Activated CD8-positive, alpha-beta T cell treated with anti-CD3 and anti-CD28 coated beads, Interleukin-2, amount 10 ng/mL, durations not matched to agents 7 days and 5 days (primary cell): ENCODE measurements at regions not wholly inside any gene's neighbourhood (a gene's known extent, or its start where the extent isn't known, plus 50 kb on each side); places are given as distances from the start of the nearest gene placed in this dataset.
"Not testable (repeated sequence)": the region's sequence is repeated elsewhere in the genome, so short reads cannot be mapped to it uniquely, and the experiment has no call there.

Source experiments
- ATAC-seq: fragments of 150-1000 bp; cut with Tn5 transposase; one replicate; pipeline ENCODE4 v1.10.0; 2021; ENCODE audit warnings: moderate library complexity
- CTCF ChIA-PET: fragments of 350-600 bp; sonication (Branson Sonifier 250); formaldehyde crosslinking; loops from one replicate; lab custom pipeline; 2021; ENCODE audit warnings: antibody characterized with exemption; lab: Charles Lee
- POLR2A ChIA-PET: fragments of 350-600 bp; sonication (Branson Sonifier 250); formaldehyde crosslinking; loops from one replicate; lab custom pipeline; 2021; ENCODE audit warnings: antibody characterized with exemption; lab: Charles Lee
- DNase-seq: peaks from one replicate; pipeline ENCODE4 v3.0.0-alpha.2; 2020
- H3K27ac Mint-ChIP-seq: one replicate; pipeline ENCODE4 v1.8.0; 2021; ENCODE audit warnings: mild to moderate bottlenecking, mixed read lengths
- H3K27me3 Mint-ChIP-seq: one replicate; pipeline ENCODE4 v1.8.0; 2021; ENCODE audit warnings: low read depth, mixed read lengths
- H3K36me3 Mint-ChIP-seq: one replicate; pipeline ENCODE4 v1.8.0; 2021; ENCODE audit warnings: low read depth, mixed read lengths
- H3K4me1 Mint-ChIP-seq: one replicate; pipeline ENCODE4 v1.8.0; 2021; ENCODE audit warnings: low read depth, mixed read lengths
- H3K4me3 Mint-ChIP-seq: one replicate; pipeline ENCODE4 v1.8.0; 2021; ENCODE audit warnings: mild to moderate bottlenecking, mixed read lengths
- H3K9me3 Mint-ChIP-seq: one replicate; pipeline ENCODE4 v1.8.0; 2022; ENCODE audit warnings: mixed read lengths; ENCODE audit not compliant: insufficient read depth

GRCh38 chr12:87198181-87198580 is 831.0 kb downstream of the C12orf50 start:
- DNase-seq, result no peak
- POLR2A ChIA-PET, result no interaction called here
- CTCF ChIA-PET, result no interaction called here
- no peaks in the 10 kb centered on the region for H3K4me1 Mint-ChIP-seq
- ATAC-seq, result no peak
- no peaks in the 10 kb centered on the region for H3K36me3 Mint-ChIP-seq
- no peaks in the 10 kb centered on the region for H3K27me3 Mint-ChIP-seq
- peaks cover 3% of the 10 kb centered on the region for H3K9me3 Mint-ChIP-seq
- H3K4me3 Mint-ChIP-seq, result no peak overlapping the region
- no peak overlapping the region for H3K27ac Mint-ChIP-seq

GRCh38 chr12:87196321-87196720 is 832.9 kb downstream of the C12orf50 start:
- CTCF ChIA-PET, result no interaction called here

GRCh38 chr12:87194389-87194788 is 834.8 kb downstream of the C12orf50 start:
- H3K27ac Mint-ChIP-seq, H3K9me3 Mint-ChIP-seq, H3K4me1 Mint-ChIP-seq, H3K27me3 Mint-ChIP-seq, CTCF ChIA-PET, DNase-seq, H3K36me3 Mint-ChIP-seq, POLR2A ChIA-PET, H3K4me3 Mint-ChIP-seq, ATAC-seq: not testable (repeated sequence)

More at GRCh38 chr12:87196321-87196720, 832.9 kb downstream of the C12orf50 start:
- no peak overlapping the region for H3K27ac Mint-ChIP-seq
- H3K27me3 Mint-ChIP-seq, result no peaks in the 10 kb centered on the region
- POLR2A ChIA-PET, result no interaction called here
- H3K4me1 Mint-ChIP-seq, result no peaks in the 10 kb centered on the region
- no peaks in the 10 kb centered on the region for H3K36me3 Mint-ChIP-seq
- no peak for ATAC-seq
- no peak for DNase-seq
- no peak overlapping the region for H3K4me3 Mint-ChIP-seq
- H3K9me3 Mint-ChIP-seq, result peaks cover 3% of the 10 kb centered on the region

GRCh38 chr12:87185367-87185766 is 843.8 kb downstream of the C12orf50 start:
- no peak for ATAC-seq

GRCh38 chr12:87182696-87183233 is 846.4 kb downstream of the C12orf50 start:
- POLR2A ChIA-PET, result no interaction called here
- H3K4me3 Mint-ChIP-seq, result no peak overlapping the region
- no peak overlapping the region for H3K27ac Mint-ChIP-seq
- H3K9me3 Mint-ChIP-seq, result peaks cover 8% of the 10 kb centered on the region
- CTCF ChIA-PET, result no interaction called here
- H3K4me1 Mint-ChIP-seq, result no peaks in the 10 kb centered on the region
- H3K27me3 Mint-ChIP-seq, result no peaks in the 10 kb centered on the region
- H3K36me3 Mint-ChIP-seq, result no peaks in the 10 kb centered on the region
- no peak for ATAC-seq
- DNase-seq, result no peak

More at GRCh38 chr12:87185367-87185766, 843.8 kb downstream of the C12orf50 start:
- ChIA-PET CTCF (no interaction called here), POLR2A (no interaction called here)
- peaks cover 10% of the 10 kb centered on the region for H3K9me3 Mint-ChIP-seq
- no peaks in the 10 kb centered on the region for H3K27me3 Mint-ChIP-seq
- no peak overlapping the region for H3K4me3 Mint-ChIP-seq
- no peak for DNase-seq
- H3K27ac Mint-ChIP-seq, result no peak overlapping the region
- H3K36me3 Mint-ChIP-seq, result no peaks in the 10 kb centered on the region
- no peaks in the 10 kb centered on the region for H3K4me1 Mint-ChIP-seq

- Mint-ChIP-seq H3K36me3 (no peaks in the 10 kb centered on the region), H3K4me3 (no peak overlapping the region), H3K27me3 (no peaks in the 10 kb centered on the region), H3K9me3 (peaks cover under 1% of the 10 kb centered on the region), H3K27ac (no peak overlapping the region), H3K4me1 (no peaks in the 10 kb centered on the region)
- POLR2A ChIA-PET, result no interaction called here
- ATAC-seq (no peak), DNase-seq (no peak)
- CTCF ChIA-PET, result no interaction called here
Observed at GRCh38 chr12:87171356-87171755, 857.8 kb downstream of the C12orf50 start.

- no peaks in the 10 kb centered on the region for H3K4me1 Mint-ChIP-seq
- no peaks in the 10 kb centered on the region for H3K27me3 Mint-ChIP-seq
- ChIA-PET CTCF (no interaction called here), POLR2A (no interaction called here)
- H3K27ac Mint-ChIP-seq, result no peak overlapping the region
- DNase-seq (no peak), ATAC-seq (no peak)
- H3K36me3 Mint-ChIP-seq, result no peaks in the 10 kb centered on the region
- H3K4me3 Mint-ChIP-seq, result no peak overlapping the region
- peaks cover 4% of the 10 kb centered on the region for H3K9me3 Mint-ChIP-seq
Observed at GRCh38 chr12:87169010-87169409, 860.2 kb downstream of the C12orf50 start.

- Mint-ChIP-seq H3K4me1 (no peaks in the 10 kb centered on the region), H3K4me3 (no peak overlapping the region), H3K27me3 (no peaks in the 10 kb centered on the region), H3K36me3 (no peaks in the 10 kb centered on the region), H3K27ac (no peak overlapping the region), H3K9me3 (peaks cover 8% of the 10 kb centered on the region)
- CTCF ChIA-PET, result no interaction called here
- ATAC-seq (no peak), DNase-seq (no peak)
- POLR2A ChIA-PET, result no interaction called here
Observed at GRCh38 chr12:87165733-87166375, 863.3 kb downstream of the C12orf50 start.

- POLR2A ChIA-PET, result no interaction called here
- Mint-ChIP-seq H3K4me3 (no peak overlapping the region), H3K9me3 (peaks cover 8% of the 10 kb centered on the region), H3K27me3 (no peaks in the 10 kb centered on the region), H3K27ac (no peak overlapping the region), H3K36me3 (no peaks in the 10 kb centered on the region), H3K4me1 (no peaks in the 10 kb centered on the region)
- ATAC-seq (no peak), DNase-seq (no peak)
- CTCF ChIA-PET, result no interaction called here
Observed at GRCh38 chr12:87163122-87163521, 866.1 kb downstream of the C12orf50 start.

GRCh38 chr12:87160848-87161601 is 868.2 kb downstream of the C12orf50 start:
- POLR2A ChIA-PET, result no interaction called here
- H3K4me1 Mint-ChIP-seq, result no peaks in the 10 kb centered on the region
- H3K27me3 Mint-ChIP-seq, result no peaks in the 10 kb centered on the region
- no peaks in the 10 kb centered on the region for H3K36me3 Mint-ChIP-seq
- peaks cover 4% of the 10 kb centered on the region for H3K9me3 Mint-ChIP-seq
- DNase-seq (no peak), ATAC-seq (no peak)
- H3K27ac Mint-ChIP-seq, result no peak overlapping the region
- no peak overlapping the region for H3K4me3 Mint-ChIP-seq
- CTCF ChIA-PET, result no interaction called here

- POLR2A ChIA-PET, result no interaction called here
- H3K4me3 Mint-ChIP-seq, result no peak overlapping the region
- DNase-seq (no peak), ATAC-seq (no peak)
- H3K4me1 Mint-ChIP-seq, result no peaks in the 10 kb centered on the region
- CTCF ChIA-PET, result no interaction called here
- H3K27ac Mint-ChIP-seq, result no peak overlapping the region
- H3K9me3 Mint-ChIP-seq, result no peaks in the 10 kb centered on the region
- H3K36me3 Mint-ChIP-seq, result no peaks in the 10 kb centered on the region
- no peaks in the 10 kb centered on the region for H3K27me3 Mint-ChIP-seq
Observed at GRCh38 chr12:87157791-87158190, 871.4 kb downstream of the C12orf50 start.

GRCh38 chr12:87155621-87156020 is 873.6 kb downstream of the C12orf50 start:
- DNase-seq (no peak), ATAC-seq (no peak)
- no peaks in the 10 kb centered on the region for H3K27me3 Mint-ChIP-seq
- no peaks in the 10 kb centered on the region for H3K36me3 Mint-ChIP-seq
- ChIA-PET POLR2A (no interaction called here), CTCF (no interaction called here)
- H3K27ac Mint-ChIP-seq, result no peak overlapping the region
- H3K9me3 Mint-ChIP-seq, result peaks cover 4% of the 10 kb centered on the region
- no peak overlapping the region for H3K4me3 Mint-ChIP-seq
- H3K4me1 Mint-ChIP-seq, result no peaks in the 10 kb centered on the region
